ENCODE measurements at regions not wholly inside any gene's neighbourhood (a gene's known extent, or its start where the extent isn't known, plus 50 kb on each side); places are given as distances from the start of the nearest gene placed in this dataset.

DNA sequence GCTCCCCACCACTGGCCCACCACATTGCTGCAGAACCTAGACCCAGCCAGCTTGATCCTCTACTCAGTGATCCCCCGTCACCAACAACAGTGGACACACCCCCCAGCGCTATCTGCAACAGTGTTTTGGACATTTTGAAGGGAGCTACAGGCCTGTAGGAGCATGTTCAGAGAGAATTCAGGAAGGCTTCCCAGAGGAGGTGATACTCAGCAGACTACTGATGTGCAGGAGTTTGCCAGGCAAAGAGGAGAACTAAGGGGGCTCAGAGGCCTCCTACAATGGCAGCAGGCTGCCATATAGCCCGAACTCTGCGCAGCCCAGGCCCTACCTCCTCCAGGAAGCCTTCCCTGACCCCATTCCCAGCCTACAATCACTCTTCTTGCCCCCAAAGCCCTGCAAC is 70.0 kb downstream of the SYNE3 start:
- TF ChIP-seq POLR2A (IDR thresholded peaks at IDR 0.05), result no peak
- TF ChIP-seq, protein P1, sequence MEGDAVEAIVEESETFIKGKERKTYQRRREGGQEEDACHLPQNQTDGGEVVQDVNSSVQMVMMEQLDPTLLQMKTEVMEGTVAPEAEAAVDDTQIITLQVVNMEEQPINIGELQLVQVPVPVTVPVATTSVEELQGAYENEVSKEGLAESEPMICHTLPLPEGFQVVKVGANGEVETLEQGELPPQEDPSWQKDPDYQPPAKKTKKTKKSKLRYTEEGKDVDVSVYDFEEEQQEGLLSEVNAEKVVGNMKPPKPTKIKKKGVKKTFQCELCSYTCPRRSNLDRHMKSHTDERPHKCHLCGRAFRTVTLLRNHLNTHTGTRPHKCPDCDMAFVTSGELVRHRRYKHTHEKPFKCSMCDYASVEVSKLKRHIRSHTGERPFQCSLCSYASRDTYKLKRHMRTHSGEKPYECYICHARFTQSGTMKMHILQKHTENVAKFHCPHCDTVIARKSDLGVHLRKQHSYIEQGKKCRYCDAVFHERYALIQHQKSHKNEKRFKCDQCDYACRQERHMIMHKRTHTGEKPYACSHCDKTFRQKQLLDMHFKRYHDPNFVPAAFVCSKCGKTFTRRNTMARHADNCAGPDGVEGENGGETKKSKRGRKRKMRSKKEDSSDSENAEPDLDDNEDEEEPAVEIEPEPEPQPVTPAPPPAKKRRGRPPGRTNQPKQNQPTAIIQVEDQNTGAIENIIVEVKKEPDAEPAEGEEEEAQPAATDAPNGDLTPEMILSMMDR (IDR thresholded peaks at IDR 0.05), result no peak

Data from uterus (tissue), 2 donors.